Body of pancreas (tissue), 4 donors: ENCODE measurements at regions not wholly inside any gene's neighbourhood (a gene's known extent, or its start where the extent isn't known, plus 50 kb on each side); places are given as distances from the start of the nearest gene placed in this dataset.

Experiments used
- POLR2A ChIP-seq, 3 donors: fragments of 450-650 bp; IDR thresholded peaks; one replicate each; pipeline ENCODE4 v1.6.1; 2016; ENCODE audit warnings: antibody characterized with exemption in 3 of 3, mild to moderate bottlenecking in 2 of 3
- TF ChIP-seq, protein P1 (sequence below), 7 experiments: fragments of 450-650 bp in 4 of 7; fragments of 200-600 bp in 3 of 7; sonication (generic) in 3 of 7; IDR thresholded peaks; one replicate each; pipeline ENCODE4 v1.5.1; 2016 to 2019; ENCODE audit warnings: antibody characterized with exemption in 7 of 7

DNA sequence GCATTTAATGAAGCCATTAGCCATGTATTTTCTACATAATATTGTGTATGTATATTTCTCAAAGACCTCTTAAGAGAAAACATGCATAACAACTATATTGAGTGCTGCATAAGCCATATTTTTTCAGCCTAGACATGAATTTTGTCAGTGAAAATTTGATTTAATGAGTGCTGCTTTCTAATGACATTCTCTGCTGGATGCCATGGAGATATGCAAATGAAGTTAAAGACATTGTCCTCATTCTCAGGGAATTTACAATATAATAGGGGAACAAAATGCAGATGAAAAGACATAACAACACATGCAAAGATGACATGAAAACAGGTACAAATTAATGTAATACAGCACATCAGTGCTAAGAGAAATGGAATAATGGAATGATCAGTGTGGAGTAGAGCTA, 118.7 kb downstream of the ATOH1 start:
- TF ChIP-seq, protein P1, sequence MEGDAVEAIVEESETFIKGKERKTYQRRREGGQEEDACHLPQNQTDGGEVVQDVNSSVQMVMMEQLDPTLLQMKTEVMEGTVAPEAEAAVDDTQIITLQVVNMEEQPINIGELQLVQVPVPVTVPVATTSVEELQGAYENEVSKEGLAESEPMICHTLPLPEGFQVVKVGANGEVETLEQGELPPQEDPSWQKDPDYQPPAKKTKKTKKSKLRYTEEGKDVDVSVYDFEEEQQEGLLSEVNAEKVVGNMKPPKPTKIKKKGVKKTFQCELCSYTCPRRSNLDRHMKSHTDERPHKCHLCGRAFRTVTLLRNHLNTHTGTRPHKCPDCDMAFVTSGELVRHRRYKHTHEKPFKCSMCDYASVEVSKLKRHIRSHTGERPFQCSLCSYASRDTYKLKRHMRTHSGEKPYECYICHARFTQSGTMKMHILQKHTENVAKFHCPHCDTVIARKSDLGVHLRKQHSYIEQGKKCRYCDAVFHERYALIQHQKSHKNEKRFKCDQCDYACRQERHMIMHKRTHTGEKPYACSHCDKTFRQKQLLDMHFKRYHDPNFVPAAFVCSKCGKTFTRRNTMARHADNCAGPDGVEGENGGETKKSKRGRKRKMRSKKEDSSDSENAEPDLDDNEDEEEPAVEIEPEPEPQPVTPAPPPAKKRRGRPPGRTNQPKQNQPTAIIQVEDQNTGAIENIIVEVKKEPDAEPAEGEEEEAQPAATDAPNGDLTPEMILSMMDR (IDR thresholded peaks at IDR 0.05): no peak
- TF ChIP-seq POLR2A (IDR thresholded peaks at IDR 0.05): no peak
